ENCODE measurements at regions not wholly inside any gene's neighbourhood (a gene's known extent, or its start where the extent isn't known, plus 50 kb on each side); places are given as distances from the start of the nearest gene placed in this dataset.
A peak's percentile ranks its signal among the peaks of the same experiment; 100 is the strongest.

- DNase-seq: no peak
- no peak for TF ChIP-seq GATA1 (IDR thresholded peaks at IDR 0.05; ENCODE audit: low read depth, low read length)
- TF ChIP-seq POLR2A (IDR thresholded peaks at IDR 0.05; ENCODE audit: low read length): no peak
These were observed 52.5 kb upstream of the PITX2 start for GRCh38 chr4:110675426-110675825.

- no peak for TF ChIP-seq GATA1 (IDR thresholded peaks at IDR 0.05; ENCODE audit: low read depth, low read length)
- TF ChIP-seq POLR2A (IDR thresholded peaks at IDR 0.05; ENCODE audit: low read length): no peak
- no peak for DNase-seq
These were observed 53.4 kb upstream of the PITX2 start for GRCh38 chr4:110676241-110676640.

GRCh38 chr4:110678517-110679227, 55.8 kb upstream of the PITX2 start:
- TF ChIP-seq POLR2A (IDR thresholded peaks at IDR 0.05; ENCODE audit: low read length) (no peak), GATA1 (IDR thresholded peaks at IDR 0.05; ENCODE audit: low read depth, low read length) (no peak)
- peak in 1 of 2 experiments; percentile 1 for DNase-seq

GRCh38 chr4:110680265-110680664, 57.4 kb upstream of the PITX2 start:
- TF ChIP-seq POLR2A (IDR thresholded peaks at IDR 0.05; ENCODE audit: low read length) (no peak), GATA1 (IDR thresholded peaks at IDR 0.05; ENCODE audit: low read depth, low read length) (no peak)
- no peak for DNase-seq

- no peak for DNase-seq
- TF ChIP-seq GATA1 (IDR thresholded peaks at IDR 0.05; ENCODE audit: low read depth, low read length) (no peak), POLR2A (IDR thresholded peaks at IDR 0.05; ENCODE audit: low read length) (no peak)
These were observed 58.5 kb upstream of the PITX2 start for GRCh38 chr4:110681381-110681780.

GRCh38 chr4:110682311-110682710, 59.4 kb upstream of the PITX2 start:
- no peak for DNase-seq
- no peak for TF ChIP-seq GATA1 (IDR thresholded peaks at IDR 0.05; ENCODE audit: low read depth, low read length)

- TF ChIP-seq POLR2A (IDR thresholded peaks at IDR 0.05; ENCODE audit: low read length) (no peak), GATA1 (IDR thresholded peaks at IDR 0.05; ENCODE audit: low read depth, low read length) (no peak)
- DNase-seq: no peak
These were observed 60.7 kb upstream of the PITX2 start for GRCh38 chr4:110683601-110684000.

GRCh38 chr4:110702326-110702725, 79.4 kb upstream of the PITX2 start:
- no peak for DNase-seq
- TF ChIP-seq POLR2A (IDR thresholded peaks at IDR 0.05; ENCODE audit: low read length): no peak
- no peak for TF ChIP-seq GATA1 (IDR thresholded peaks at IDR 0.05; ENCODE audit: low read depth, low read length)

- no peak for DNase-seq
- no peak for TF ChIP-seq POLR2A (IDR thresholded peaks at IDR 0.05; ENCODE audit: low read length)
These were observed 82.0 kb upstream of the PITX2 start for GRCh38 chr4:110704748-110705439.

- no peak for DNase-seq
- no peak for TF ChIP-seq GATA1 (IDR thresholded peaks at IDR 0.05; ENCODE audit: low read depth, low read length)
- no peak for TF ChIP-seq POLR2A (IDR thresholded peaks at IDR 0.05; ENCODE audit: low read length)
These were observed 82.5 kb upstream of the PITX2 start for GRCh38 chr4:110705440-110705782.

GRCh38 chr4:110710070-110710469, 87.2 kb upstream of the PITX2 start:
- TF ChIP-seq POLR2A (IDR thresholded peaks at IDR 0.05; ENCODE audit: low read length) (no peak), GATA1 (IDR thresholded peaks at IDR 0.05; ENCODE audit: low read depth, low read length) (no peak)
- DNase-seq: no peak

GRCh38 chr4:110712486-110712885, 89.6 kb upstream of the PITX2 start:
- DNase-seq: no peak
- TF ChIP-seq GATA1 (IDR thresholded peaks at IDR 0.05; ENCODE audit: low read depth, low read length) (no peak), POLR2A (IDR thresholded peaks at IDR 0.05; ENCODE audit: low read length) (no peak)

- DNase-seq: no peak
- TF ChIP-seq POLR2A (IDR thresholded peaks at IDR 0.05; ENCODE audit: low read length): no peak
- TF ChIP-seq GATA1 (IDR thresholded peaks at IDR 0.05; ENCODE audit: low read depth, low read length): no peak
These were observed 107.4 kb upstream of the PITX2 start for GRCh38 chr4:110730318-110730717.

GRCh38 chr4:110733901-110734300, 111.0 kb upstream of the PITX2 start:
- TF ChIP-seq POLR2A (IDR thresholded peaks at IDR 0.05; ENCODE audit: low read length) (no peak), GATA1 (IDR thresholded peaks at IDR 0.05; ENCODE audit: low read depth, low read length) (no peak)
- no peak for DNase-seq

- TF ChIP-seq GATA1 (IDR thresholded peaks at IDR 0.05; ENCODE audit: low read depth, low read length): no peak
- TF ChIP-seq POLR2A (IDR thresholded peaks at IDR 0.05; ENCODE audit: low read length): no peak
- DNase-seq: peak in 1 of 2 experiments; percentile 23
These were observed 112.8 kb upstream of the PITX2 start for GRCh38 chr4:110735686-110736085.
